Gastroesophageal sphincter (tissue), 4 donors: ENCODE measurements at regions not wholly inside any gene's neighbourhood (a gene's known extent, or its start where the extent isn't known, plus 50 kb on each side); places are given as distances from the start of the nearest gene placed in this dataset.
"Not testable (repeated sequence)": the region's sequence is repeated elsewhere in the genome, so short reads cannot be mapped to it uniquely, and the experiment has no call there.

Experiments used
- ATAC-seq: fragments of 150-250 bp; one replicate; pipeline ENCODE4 v1.9.1; 2016; ENCODE audit warnings: mild to moderate bottlenecking, moderate library complexity
- H3K27ac ChIP-seq, 4 donors: fragments of 200-600 bp; sonication (generic) in 3 of 4; 1 replicate in 3 of 4; 2 replicates in 1 of 4; pipeline ENCODE4 v1.5.1; 2016 to 2019
- H3K27me3 ChIP-seq: fragments of 200-600 bp; sonication (generic); one replicate; pipeline ENCODE4 v1.5.1; 2019
- H3K36me3 ChIP-seq, 2 donors: fragments of 200-600 bp; sonication (generic); one replicate each; pipeline ENCODE4 v1.5.1; 2019; ENCODE audit warnings: control low read depth in 1 of 2
- H3K4me1 ChIP-seq, 3 donors: fragments of 200-600 bp; sonication (generic); 1 replicate in 2 of 3; 2 replicates in 1 of 3; pipeline ENCODE4 v1.5.1; 2016 to 2019; ENCODE audit warnings: control low read depth in 2 of 3
- H3K4me3 ChIP-seq, 2 donors: fragments of 200-600 bp; sonication (generic); one replicate each; pipeline ENCODE4 v1.5.1; 2019; ENCODE audit warnings: mild to moderate bottlenecking in 1 of 2, moderate library complexity in 1 of 2
- H3K9me3 ChIP-seq, 3 donors: fragments of 200-600 bp; sonication (generic); one replicate each; pipeline ENCODE4 v1.5.1; 2017 to 2019; ENCODE audit warnings: control low read depth in 2 of 3
- CTCF ChIP-seq, 4 experiments: fragments of 200-600 bp in 2 of 4; fragments of 450-650 bp in 2 of 4; sonication (generic) in 1 of 4; IDR thresholded peaks; one replicate each; pipeline ENCODE4 v1.5.1; 2017 to 2019; ENCODE audit warnings: antibody characterized with exemption in 4 of 4, mild to moderate bottlenecking in 2 of 4, moderate library complexity in 2 of 4
- EP300 ChIP-seq: sonication (generic); formaldehyde crosslinking; IDR thresholded peaks from one replicate; pipeline ENCODE4 v1.6.1; 2017; ENCODE audit warnings: antibody characterized with exemption, mild to moderate bottlenecking
- POLR2A ChIP-seq, 2 donors: fragments of 450-650 bp; IDR thresholded peaks; one replicate each; pipeline ENCODE4 v1.6.1; 2017; ENCODE audit warnings: antibody characterized with exemption in 2 of 2, mild to moderate bottlenecking in 2 of 2, moderate library complexity in 1 of 2
- POLR2AphosphoS5 ChIP-seq: sonication (generic); formaldehyde crosslinking; IDR thresholded peaks from one replicate; pipeline ENCODE4 v1.6.1; 2017; ENCODE audit warnings: antibody characterized with exemption
- WGBS, 2 donors: methylation state at CpG; one replicate each; pipeline ENCODE4 v1.1.5; 2018; ENCODE audit warnings: low coverage in 1 of 2; 5-methylcytosine and 5-hydroxymethylcytosine counted together

GRCh38 chr4:79248610-79249009, 77.3 kb downstream of the NAA11 start:
- TF ChIP-seq EP300 = no peak
- TF ChIP-seq POLR2AphosphoS5 = no peak
- TF ChIP-seq POLR2A (IDR thresholded peaks at IDR 0.05) = no peak
- TF ChIP-seq CTCF (IDR thresholded peaks at IDR 0.05) = no peak
- H3K9me3 ChIP-seq = no peaks in the 10 kb centered on the region
- no peak for ATAC-seq
- 80% methylated on average over 1 of the region's 5 CpGs; no CpG with 5 or more reads in 1 of the 2 donors for WGBS, 2 donors
- no peak overlapping the region for H3K4me3 ChIP-seq
- no peaks in the 10 kb centered on the region for H3K27me3 ChIP-seq
- H3K4me1 ChIP-seq = no peaks in the 10 kb centered on the region
- no peaks in the 10 kb centered on the region for H3K36me3 ChIP-seq
- H3K27ac ChIP-seq = no peak overlapping the region

- ATAC-seq = no peak
Measured at GRCh38 chr4:79247695-79248394, 78.0 kb downstream of the NAA11 start.

GRCh38 chr4:79245200-79245940, 80.5 kb downstream of the NAA11 start:
- H3K4me3 ChIP-seq, H3K36me3 ChIP-seq, H3K27me3 ChIP-seq, H3K9me3 ChIP-seq, ATAC-seq, H3K27ac ChIP-seq, H3K4me1 ChIP-seq: not testable (repeated sequence)
- 0 to 100% methylated on average over 1 of the region's 44 CpGs for WGBS, 2 donors

More at GRCh38 chr4:79247695-79248394, 78.0 kb downstream of the NAA11 start:
- TF ChIP-seq CTCF (IDR thresholded peaks at IDR 0.05) = no peak
- TF ChIP-seq POLR2A (IDR thresholded peaks at IDR 0.05) = no peak
- no peak for TF ChIP-seq EP300
- no peak for TF ChIP-seq POLR2AphosphoS5
- H3K9me3 ChIP-seq = no peaks in the 10 kb centered on the region
- no peaks in the 10 kb centered on the region for H3K4me1 ChIP-seq
- H3K27ac ChIP-seq = no peak overlapping the region
- WGBS, 2 donors = 80 to 100% methylated on average over 2 of the region's 6 CpGs
- H3K36me3 ChIP-seq = no peaks in the 10 kb centered on the region
- H3K27me3 ChIP-seq = no peaks in the 10 kb centered on the region
- H3K4me3 ChIP-seq = no peak overlapping the region

GRCh38 chr4:79241846-79242245, 84.0 kb downstream of the NAA11 start:
- 13 to 42% methylated on average over 2 to 3 of the region's 3 CpGs for WGBS, 2 donors
- no peak for ATAC-seq
- no peak for TF ChIP-seq POLR2AphosphoS5
- TF ChIP-seq POLR2A (IDR thresholded peaks at IDR 0.05) = no peak
- TF ChIP-seq EP300 = no peak
- no peak for TF ChIP-seq CTCF (IDR thresholded peaks at IDR 0.05)

GRCh38 chr4:79237851-79238250, 88.0 kb downstream of the NAA11 start:
- WGBS, 2 donors = 17 to 20% methylated on average over 2 of the region's 2 CpGs
- TF ChIP-seq EP300 (no peak), POLR2AphosphoS5 (no peak), POLR2A (IDR thresholded peaks at IDR 0.05) (no peak)
- no peaks in the 10 kb centered on the region for H3K27me3 ChIP-seq
- H3K9me3 ChIP-seq = no peaks in the 10 kb centered on the region
- no peak for ATAC-seq
- H3K36me3 ChIP-seq = no peaks in the 10 kb centered on the region
- peaks cover 0 to 16% (median 7%) of the 10 kb centered on the region in 3 donors for H3K4me1 ChIP-seq
- no peak overlapping the region for H3K27ac ChIP-seq
- H3K4me3 ChIP-seq = no peak overlapping the region

More at GRCh38 chr4:79241846-79242245, 84.0 kb downstream of the NAA11 start:
- Histone ChIP-seq H3K4me1 (peaks cover 0 to 14% (median 7%) of the 10 kb centered on the region in 3 donors), H3K4me3 (no peak overlapping the region), H3K36me3 (no peaks in the 10 kb centered on the region), H3K27me3 (no peaks in the 10 kb centered on the region), H3K9me3 (no peaks in the 10 kb centered on the region), H3K27ac (no peak overlapping the region)

GRCh38 chr4:79236785-79237184, 89.1 kb downstream of the NAA11 start:
- H3K4me3 ChIP-seq = no peak overlapping the region

More at GRCh38 chr4:79236785-79237184, 89.1 kb downstream of the NAA11 start:
- H3K36me3 ChIP-seq = no peaks in the 10 kb centered on the region
- ATAC-seq = no peak
- peaks cover 0 to 16% (median 7%) of the 10 kb centered on the region in 3 donors for H3K4me1 ChIP-seq
- H3K9me3 ChIP-seq = no peaks in the 10 kb centered on the region
- no peaks in the 10 kb centered on the region for H3K27me3 ChIP-seq
- TF ChIP-seq POLR2A (IDR thresholded peaks at IDR 0.05) (no peak), CTCF (IDR thresholded peaks at IDR 0.05) (no peak), POLR2AphosphoS5 (no peak), EP300 (no peak)
- WGBS, 2 donors = 89 to 93% methylated on average over 1 of the region's 1 CpG
- no peak overlapping the region for H3K27ac ChIP-seq
